Glutamatergic neuron (in vitro differentiated cells): ENCODE measurements at regions not wholly inside any gene's neighbourhood (a gene's known extent, or its start where the extent isn't known, plus 50 kb on each side); places are given as distances from the start of the nearest gene placed in this dataset.

Experiments used
- DNase-seq: peaks from one replicate; pipeline ENCODE4 v3.0.0; 2022
- H3K27ac Mint-ChIP-seq: one replicate; pipeline ENCODE4 v1.8.0; 2020; ENCODE audit warnings: mild to moderate bottlenecking, mixed read lengths, inconsistent platforms; ENCODE audit not compliant: unreplicated experiment
- H3K27me3 Mint-ChIP-seq: one replicate; pipeline ENCODE4 v1.8.0; 2020; ENCODE audit warnings: mild to moderate bottlenecking, moderate library complexity, mixed read lengths, inconsistent platforms; ENCODE audit not compliant: unreplicated experiment
- H3K36me3 Mint-ChIP-seq: one replicate; pipeline ENCODE4 v1.8.0; 2020; ENCODE audit warnings: mild to moderate bottlenecking, mixed read lengths, inconsistent platforms; ENCODE audit not compliant: unreplicated experiment
- H3K4me1 Mint-ChIP-seq: one replicate; pipeline ENCODE4 v1.8.0; 2020; ENCODE audit warnings: mild to moderate bottlenecking, low read depth, mixed read lengths, inconsistent platforms; ENCODE audit not compliant: unreplicated experiment
- H3K4me3 Mint-ChIP-seq: one replicate; pipeline ENCODE4 v1.8.0; 2020; ENCODE audit warnings: mild to moderate bottlenecking, mixed read lengths, inconsistent platforms; ENCODE audit not compliant: unreplicated experiment
- H3K9me3 Mint-ChIP-seq: one replicate; pipeline ENCODE4 v1.8.0; 2020; ENCODE audit warnings: mild to moderate bottlenecking, moderate library complexity, mixed read lengths, inconsistent platforms; ENCODE audit not compliant: unreplicated experiment
- CTCF ChIP-seq: fragments of 200-600 bp; sonication (generic); IDR thresholded peaks from one replicate; pipeline ENCODE4 v1.5.0; 2021; ENCODE audit not compliant: partially characterized antibody, unreplicated experiment

GRCh38 chr6:4703382-4703781 lies 72.8 kb upstream of the CDYL start:
- H3K4me1 Mint-ChIP-seq = no peaks in the 10 kb centered on the region
- no peaks in the 10 kb centered on the region for H3K9me3 Mint-ChIP-seq
- no peak for DNase-seq
- no peak overlapping the region for H3K4me3 Mint-ChIP-seq
- no peak for TF ChIP-seq CTCF
- no peak overlapping the region for H3K27ac Mint-ChIP-seq
- peaks cover 4% of the 10 kb centered on the region for H3K27me3 Mint-ChIP-seq
- H3K36me3 Mint-ChIP-seq = peaks cover 16% of the 10 kb centered on the region

- H3K27me3 Mint-ChIP-seq = peaks cover 4% of the 10 kb centered on the region
- H3K4me3 Mint-ChIP-seq = no peak overlapping the region
- no peak overlapping the region for H3K27ac Mint-ChIP-seq
- no peak for DNase-seq
- H3K4me1 Mint-ChIP-seq = no peaks in the 10 kb centered on the region
- TF ChIP-seq CTCF = no peak
- no peaks in the 10 kb centered on the region for H3K9me3 Mint-ChIP-seq
- peaks cover 6% of the 10 kb centered on the region for H3K36me3 Mint-ChIP-seq
Measured at GRCh38 chr6:4698901-4699659, 77.1 kb upstream of the CDYL start.

GRCh38 chr6:4693173-4693970 lies 82.8 kb upstream of the CDYL start:
- Mint-ChIP-seq H3K27me3 (peaks cover 5% of the 10 kb centered on the region), H3K4me3 (no peak overlapping the region), H3K27ac (peak overlapping the region; percentile 92), H3K4me1 (peaks cover 4% of the 10 kb centered on the region), H3K9me3 (peaks cover 9% of the 10 kb centered on the region), H3K36me3 (peaks cover 14% of the 10 kb centered on the region)
- TF ChIP-seq CTCF = no peak
- DNase-seq = no peak

GRCh38 chr6:4692664-4693063 lies 83.5 kb upstream of the CDYL start:
- H3K36me3 Mint-ChIP-seq = peaks cover 14% of the 10 kb centered on the region
- H3K4me3 Mint-ChIP-seq = no peak overlapping the region
- no peak for TF ChIP-seq CTCF
- peaks cover 6% of the 10 kb centered on the region for H3K4me1 Mint-ChIP-seq
- no peak for DNase-seq
- no peak overlapping the region for H3K27ac Mint-ChIP-seq
- peaks cover 9% of the 10 kb centered on the region for H3K9me3 Mint-ChIP-seq
- H3K27me3 Mint-ChIP-seq = peaks cover 5% of the 10 kb centered on the region
